ENCODE measurements at regions not wholly inside any gene's neighbourhood (a gene's known extent, or its start where the extent isn't known, plus 50 kb on each side); places are given as distances from the start of the nearest gene placed in this dataset.
"Not testable (repeated sequence)": the region's sequence is repeated elsewhere in the genome, so short reads cannot be mapped to it uniquely, and the experiment has no call there.

DNA sequence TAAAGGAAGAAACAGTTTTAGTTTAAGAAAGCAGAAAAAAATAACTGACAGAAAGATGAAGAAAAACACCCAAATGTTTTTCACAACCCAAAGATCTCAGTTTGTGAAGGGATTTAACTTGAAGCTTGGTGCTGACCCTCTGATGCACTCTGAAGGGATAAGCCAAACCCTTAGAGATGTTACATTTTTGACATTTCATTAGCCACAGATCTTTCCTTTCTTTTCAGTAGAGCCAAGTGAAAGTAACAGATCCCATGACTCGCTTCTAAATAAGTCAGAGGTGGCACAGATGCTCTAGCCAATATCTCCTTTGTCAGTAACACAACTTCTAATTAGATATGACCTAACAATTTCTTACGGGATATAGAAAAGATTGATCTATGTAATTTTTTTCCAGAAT is 394.5 kb upstream of the EDIL3 start:
- Histone ChIP-seq H3K4me1 (no peaks in the 10 kb centered on the region), H3K9me3 (no peaks in the 10 kb centered on the region), H3K27ac (no peak overlapping the region), H3K36me3 (no peaks in the 10 kb centered on the region), H3K4me3 (no peak overlapping the region), H3K27me3 (no peaks in the 10 kb centered on the region)
- ATAC-seq: no peak
- intact Hi-C loops (cut with DNase I): no loop called here
- no peak for TF ChIP-seq CTCF (IDR thresholded peaks at IDR 0.05)
- WGBS, 2 donors: 40 to 41% methylated on average over 2 of the region's 2 CpGs
- DNase-seq: no peak

DNA sequence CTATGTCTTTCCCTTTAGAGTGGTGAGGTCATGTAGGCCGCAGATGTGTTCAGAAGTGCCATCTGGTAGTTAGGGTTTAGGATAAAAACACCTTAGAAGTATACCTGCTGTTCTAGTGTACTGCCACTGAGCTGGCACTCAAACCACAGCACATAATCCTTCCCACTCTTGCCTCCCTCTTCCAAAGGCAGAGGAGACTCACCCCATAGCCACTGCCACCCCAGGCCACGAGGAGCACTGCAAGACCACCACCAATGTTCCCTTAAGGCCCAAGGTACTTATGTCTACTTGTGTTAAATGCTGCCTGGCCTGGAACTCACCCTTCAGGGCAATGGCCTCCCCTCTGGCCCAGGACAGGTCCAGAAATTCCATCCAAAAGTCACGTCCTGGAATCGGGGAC is 379.5 kb upstream of the EDIL3 start:
- WGBS, 2 donors: 76 to 77% methylated on average over 4 of the region's 4 CpGs
- Histone ChIP-seq H3K4me3 (no peak overlapping the region), H3K9me3 (no peaks in the 10 kb centered on the region)

GRCh38 chr5:84758008-84758407 is 373.3 kb upstream of the EDIL3 start:
- Histone ChIP-seq H3K27ac (no peak overlapping the region), H3K4me1 (no peaks in the 10 kb centered on the region), H3K9me3 (no peaks in the 10 kb centered on the region), H3K36me3 (no peaks in the 10 kb centered on the region), H3K27me3 (no peaks in the 10 kb centered on the region), H3K4me3 (no peak overlapping the region)
- WGBS, 2 donors: 78 to 79% methylated on average over 1 of the region's 1 CpG
- no peak for TF ChIP-seq CTCF (IDR thresholded peaks at IDR 0.05)
- intact Hi-C loops (cut with DNase I): no loop called here
- DNase-seq (no peak), ATAC-seq (no peak)

More for the DNA sequence above, 379.5 kb upstream of the EDIL3 start:
- H3K4me1 ChIP-seq: no peaks in the 10 kb centered on the region
- DNase-seq (no peak), ATAC-seq (no peak)
- no peaks in the 10 kb centered on the region for H3K36me3 ChIP-seq
- no peaks in the 10 kb centered on the region for H3K27me3 ChIP-seq
- intact Hi-C loops (cut with DNase I): no loop called here
- TF ChIP-seq CTCF (IDR thresholded peaks at IDR 0.05): no peak
- H3K27ac ChIP-seq: no peak overlapping the region

GRCh38 chr5:84752780-84753179 is 368.1 kb upstream of the EDIL3 start:
- DNase-seq (no peak), ATAC-seq (no peak)
- Histone ChIP-seq H3K36me3 (no peaks in the 10 kb centered on the region), H3K4me1 (no peaks in the 10 kb centered on the region), H3K4me3 (no peak overlapping the region), H3K27me3 (no peaks in the 10 kb centered on the region), H3K27ac (no peak overlapping the region), H3K9me3 (no peaks in the 10 kb centered on the region)
- WGBS, 2 donors: 66% methylated on average over 2 of the region's 2 CpGs
- TF ChIP-seq CTCF (IDR thresholded peaks at IDR 0.05): no peak
- intact Hi-C loops (cut with DNase I): no loop called here

DNA sequence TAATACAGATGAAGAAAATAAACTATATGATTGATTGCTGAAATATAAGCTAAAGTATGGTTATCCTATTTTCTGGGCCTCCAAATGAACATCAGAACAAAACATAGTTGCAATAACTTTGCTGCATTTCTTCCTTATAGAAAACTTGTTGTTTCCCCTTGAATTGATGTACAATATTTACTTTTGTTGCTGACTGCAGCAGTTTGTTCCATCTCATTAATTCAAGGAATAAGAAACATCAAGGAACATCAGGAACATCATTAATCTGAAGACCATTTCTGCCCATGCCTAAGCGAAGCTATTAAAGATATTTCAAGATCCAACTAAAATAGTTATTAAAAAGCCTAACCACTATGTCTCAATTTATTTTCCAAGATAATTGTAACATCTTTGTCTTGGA is 363.6 kb upstream of the EDIL3 start:
- DNase-seq: no peak
- intact Hi-C loops (cut with DNase I): no loop called here
- WGBS, 2 donors: 38 to 91% methylated on average over 1 of the region's 1 CpG
- no peaks in the 10 kb centered on the region for H3K36me3 ChIP-seq
- no peak for ATAC-seq
- no peak overlapping the region for H3K4me3 ChIP-seq
- no peaks in the 10 kb centered on the region for H3K4me1 ChIP-seq
- H3K27me3 ChIP-seq: no peaks in the 10 kb centered on the region
- H3K27ac ChIP-seq: no peak overlapping the region
- TF ChIP-seq CTCF (IDR thresholded peaks at IDR 0.05): no peak
- H3K9me3 ChIP-seq: no peaks in the 10 kb centered on the region

- ATAC-seq; H3K27ac ChIP-seq; DNase-seq; intact Hi-C loops (cut with DNase I); H3K36me3 ChIP-seq; H3K27me3 ChIP-seq; H3K4me1 ChIP-seq; H3K4me3 ChIP-seq: not testable (repeated sequence)
- WGBS, 2 donors: 92 to 93% methylated on average over 2 of the region's 2 CpGs
- peaks cover 0 to 16% (median 0%) of the 10 kb centered on the region in 11 donors for H3K9me3 ChIP-seq
Measured at GRCh38 chr5:84746280-84746679, 361.6 kb upstream of the EDIL3 start.
